ENCODE measurements at regions not wholly inside any gene's neighbourhood (a gene's known extent, or its start where the extent isn't known, plus 50 kb on each side); places are given as distances from the start of the nearest gene placed in this dataset.

DNA sequence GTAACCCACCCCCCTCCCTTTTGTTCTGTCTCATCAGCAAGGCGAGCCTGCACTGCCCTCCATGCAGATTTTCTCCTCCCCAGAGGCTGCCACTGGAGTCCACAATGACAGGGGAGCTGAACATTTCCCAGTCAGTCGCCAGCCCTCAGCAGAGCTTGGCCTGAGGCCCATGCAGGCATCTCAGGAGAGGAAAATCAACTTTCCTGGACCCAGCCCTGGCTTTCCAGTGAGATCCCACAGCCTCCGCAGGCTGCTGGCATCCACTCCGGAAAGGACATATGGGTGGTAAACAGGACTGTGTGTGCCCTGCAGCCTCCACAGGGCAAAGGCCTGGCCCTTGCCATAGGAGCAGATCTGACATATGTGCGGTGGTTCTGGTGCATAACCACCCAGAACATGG, 253.8 kb downstream of the TNS1 start:
- Histone ChIP-seq H3K9me3 (ENCODE audit: control insufficient read depth in 2 of 2, insufficient read depth in 1 of 2, low read depth in 1 of 2, low read length in 1 of 2) (peaks cover 0 to 4% of the 10 kb centered on the region in 2 donors), H3K27ac (ENCODE audit: low read depth in 2 of 2, low read length in 1 of 2) (no peak overlapping the region), H3K27me3 (ENCODE audit: control insufficient read depth in 1 of 2, insufficient read depth in 2 of 2, low read length in 2 of 2) (no peaks in the 10 kb centered on the region), H3K4me3 (ENCODE audit: low read depth in 1 of 2, low read length in 2 of 2) (no peak overlapping the region), H3K36me3 (ENCODE audit: control insufficient read depth in 2 of 2, insufficient read depth in 2 of 2, low read length in 1 of 2) (no peaks in the 10 kb centered on the region), H3K4me1 (ENCODE audit: control insufficient read depth in 2 of 2, insufficient read depth in 2 of 2, low read length in 1 of 2) (no peaks in the 10 kb centered on the region)
- 59 to 69% methylated on average over 5 of the region's 5 CpGs for WGBS, 2 donors

DNA sequence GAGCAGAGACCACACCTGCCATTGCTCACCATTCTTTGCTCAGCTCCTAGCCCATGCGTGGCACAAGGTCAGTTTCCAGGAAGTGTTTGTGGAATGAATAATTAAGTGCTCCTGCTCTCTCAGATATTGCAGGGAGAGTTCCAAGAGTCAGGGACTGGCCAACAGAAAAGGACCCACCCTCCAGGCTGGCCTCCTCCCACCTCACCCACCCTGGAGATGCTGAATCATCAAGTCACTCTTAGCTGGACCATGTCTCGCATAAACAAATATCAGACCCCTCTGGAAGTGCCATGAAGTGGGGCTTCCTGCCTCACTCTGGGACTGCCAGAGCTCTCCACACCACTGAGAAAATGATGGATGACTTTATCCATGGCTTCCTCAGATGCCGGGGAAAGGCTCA, 256.0 kb downstream of the TNS1 start:
- H3K4me1 ChIP-seq (ENCODE audit: control insufficient read depth in 2 of 2, insufficient read depth in 2 of 2, low read length in 1 of 2): no peaks in the 10 kb centered on the region
- 72 to 81% methylated on average over 3 of the region's 3 CpGs for WGBS, 2 donors
- H3K4me3 ChIP-seq (ENCODE audit: low read depth in 1 of 2, low read length in 2 of 2): no peak overlapping the region
- H3K36me3 ChIP-seq (ENCODE audit: control insufficient read depth in 2 of 2, insufficient read depth in 2 of 2, low read length in 1 of 2): no peaks in the 10 kb centered on the region
- H3K27ac ChIP-seq (ENCODE audit: low read depth in 2 of 2, low read length in 1 of 2): no peak overlapping the region
- no peaks in the 10 kb centered on the region for H3K27me3 ChIP-seq (ENCODE audit: control insufficient read depth in 1 of 2, insufficient read depth in 2 of 2, low read length in 2 of 2)
- H3K9me3 ChIP-seq (ENCODE audit: control insufficient read depth in 2 of 2, insufficient read depth in 1 of 2, low read depth in 1 of 2, low read length in 1 of 2): peaks cover 0 to 4% of the 10 kb centered on the region in 2 donors

DNA sequence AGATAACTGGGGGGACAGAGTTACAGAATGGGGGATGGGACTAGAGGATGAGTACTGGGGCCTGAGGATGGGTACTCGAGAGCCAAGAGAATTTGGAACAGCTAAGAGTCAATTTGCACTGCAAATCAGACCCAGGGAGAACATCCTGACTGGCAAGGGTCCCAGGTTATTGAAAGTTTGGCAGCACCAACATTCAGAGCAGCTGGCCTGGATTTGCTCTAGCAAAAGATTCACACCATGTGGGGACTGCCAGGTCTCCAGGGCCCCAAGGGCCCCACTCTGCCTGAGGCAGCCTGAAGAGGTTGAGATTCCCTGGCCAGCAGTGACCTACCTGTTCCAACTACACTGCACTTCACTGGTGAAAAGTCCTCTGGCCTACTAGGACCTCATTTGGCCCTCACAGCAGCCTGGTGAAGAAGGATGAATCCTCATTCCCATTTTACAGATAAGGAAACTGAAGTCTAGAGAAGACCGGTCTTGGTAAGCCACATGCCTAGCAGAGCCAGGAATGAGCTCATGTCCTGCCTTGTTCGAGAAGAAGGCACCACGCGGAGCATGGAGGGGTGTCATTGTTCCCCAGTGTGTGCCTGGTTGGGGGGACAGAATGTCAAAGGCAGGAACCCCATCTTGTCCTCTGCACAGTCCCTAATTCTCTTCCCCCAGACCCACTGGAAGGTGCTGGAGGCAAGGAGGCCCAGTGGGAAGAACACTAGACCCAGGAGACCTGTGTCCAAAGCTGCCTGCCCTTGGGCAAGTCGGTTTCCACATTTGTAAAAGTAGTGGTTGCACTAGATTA, 258.6 kb downstream of the TNS1 start:
- Histone ChIP-seq H3K27me3 (ENCODE audit: control insufficient read depth in 1 of 2, insufficient read depth in 2 of 2, low read length in 2 of 2) (no peaks in the 10 kb centered on the region), H3K4me3 (ENCODE audit: low read depth in 1 of 2, low read length in 2 of 2) (no peak overlapping the region), H3K9me3 (ENCODE audit: control insufficient read depth in 2 of 2, insufficient read depth in 1 of 2, low read depth in 1 of 2, low read length in 1 of 2) (peaks cover 0 to 4% of the 10 kb centered on the region in 2 donors), H3K4me1 (ENCODE audit: control insufficient read depth in 2 of 2, insufficient read depth in 2 of 2, low read length in 1 of 2) (no peaks in the 10 kb centered on the region), H3K36me3 (ENCODE audit: control insufficient read depth in 2 of 2, insufficient read depth in 2 of 2, low read length in 1 of 2) (no peaks in the 10 kb centered on the region), H3K27ac (ENCODE audit: low read depth in 2 of 2, low read length in 1 of 2) (no peak overlapping the region)
- WGBS, 2 donors: 77 to 78% methylated on average over 6 of the region's 6 CpGs

DNA sequence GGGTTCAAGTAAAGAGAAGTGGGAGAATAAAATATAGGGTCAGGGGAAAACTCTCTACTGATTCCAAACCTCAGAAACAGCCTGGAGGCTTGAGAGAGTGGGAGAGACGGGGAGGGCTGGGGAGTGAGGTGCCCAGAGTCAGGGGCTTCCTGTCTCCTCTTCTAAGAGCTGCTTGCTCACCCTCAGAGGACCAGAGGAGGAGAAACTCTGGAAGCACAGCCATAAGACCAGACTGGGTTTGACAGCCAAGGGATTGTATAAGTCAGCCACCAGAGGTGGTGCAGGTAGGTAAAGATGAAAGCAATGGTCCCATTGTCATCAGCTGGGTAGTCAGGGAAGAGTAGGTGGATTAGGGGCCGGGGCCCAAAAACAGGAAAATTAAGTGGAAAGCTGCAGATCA, 259.4 kb downstream of the TNS1 start:
- Histone ChIP-seq H3K9me3 (ENCODE audit: control insufficient read depth in 2 of 2, insufficient read depth in 1 of 2, low read depth in 1 of 2, low read length in 1 of 2) (peaks cover 0 to 4% of the 10 kb centered on the region in 2 donors), H3K4me1 (ENCODE audit: control insufficient read depth in 2 of 2, insufficient read depth in 2 of 2, low read length in 1 of 2) (no peaks in the 10 kb centered on the region), H3K27me3 (ENCODE audit: control insufficient read depth in 1 of 2, insufficient read depth in 2 of 2, low read length in 2 of 2) (no peaks in the 10 kb centered on the region), H3K27ac (ENCODE audit: low read depth in 2 of 2, low read length in 1 of 2) (no peak overlapping the region), H3K36me3 (ENCODE audit: control insufficient read depth in 2 of 2, insufficient read depth in 2 of 2, low read length in 1 of 2) (no peaks in the 10 kb centered on the region), H3K4me3 (ENCODE audit: low read depth in 1 of 2, low read length in 2 of 2) (no peak overlapping the region)
- 91 to 92% methylated on average over 2 of the region's 2 CpGs for WGBS, 2 donors

DNA sequence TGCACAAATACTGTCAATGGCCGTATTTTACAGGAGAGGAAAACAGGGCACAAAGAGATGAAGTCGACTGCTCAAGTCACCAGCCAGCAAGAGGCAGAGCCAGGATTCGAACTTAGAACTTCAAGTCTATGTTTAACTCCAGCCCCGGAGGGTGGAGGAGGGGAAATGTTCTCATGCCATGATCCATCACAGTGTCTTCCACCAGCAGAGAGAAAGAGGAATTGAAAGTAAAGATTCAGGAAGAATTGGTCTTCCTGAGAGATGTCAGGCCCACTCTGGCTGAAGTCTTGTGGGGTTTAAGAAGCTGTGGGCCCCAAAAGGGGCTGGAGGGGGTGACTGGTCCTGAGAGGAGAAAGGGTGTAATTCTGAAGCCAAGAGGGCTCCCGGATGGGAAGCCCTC, 260.0 kb downstream of the TNS1 start:
- H3K4me1 ChIP-seq (ENCODE audit: control insufficient read depth in 2 of 2, insufficient read depth in 2 of 2, low read length in 1 of 2): no peaks in the 10 kb centered on the region
- no peak overlapping the region for H3K4me3 ChIP-seq (ENCODE audit: low read depth in 1 of 2, low read length in 2 of 2)
- H3K36me3 ChIP-seq (ENCODE audit: control insufficient read depth in 2 of 2, insufficient read depth in 2 of 2, low read length in 1 of 2): no peaks in the 10 kb centered on the region
- H3K27me3 ChIP-seq (ENCODE audit: control insufficient read depth in 1 of 2, insufficient read depth in 2 of 2, low read length in 2 of 2): no peaks in the 10 kb centered on the region
- no peak overlapping the region for H3K27ac ChIP-seq (ENCODE audit: low read depth in 2 of 2, low read length in 1 of 2)
- peaks cover 0 to 4% of the 10 kb centered on the region in 2 donors for H3K9me3 ChIP-seq (ENCODE audit: control insufficient read depth in 2 of 2, insufficient read depth in 1 of 2, low read depth in 1 of 2, low read length in 1 of 2)
- WGBS, 2 donors: 89% methylated on average over 5 of the region's 5 CpGs

DNA sequence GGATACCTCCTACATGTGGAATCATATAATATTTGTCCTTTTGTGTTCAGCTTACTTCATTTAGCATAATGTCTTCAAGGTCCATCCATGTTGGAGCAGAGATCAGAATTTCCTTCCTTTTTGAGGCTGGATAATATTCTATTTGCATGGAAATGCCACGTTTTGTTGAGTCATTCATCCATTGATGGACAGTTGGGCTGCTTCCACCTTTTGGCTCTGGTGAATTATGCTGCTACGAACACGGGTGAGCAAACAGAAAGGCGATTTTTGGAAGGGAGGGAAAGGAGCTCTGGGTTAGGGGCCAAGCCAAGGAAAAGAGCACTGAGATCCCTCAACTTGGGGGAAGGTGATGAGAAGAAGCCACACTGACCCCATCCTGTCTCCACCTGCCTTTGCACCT, 260.5 kb downstream of the TNS1 start:
- no peak overlapping the region for H3K4me3 ChIP-seq (ENCODE audit: low read depth in 1 of 2, low read length in 2 of 2)
- no peaks in the 10 kb centered on the region for H3K36me3 ChIP-seq (ENCODE audit: control insufficient read depth in 2 of 2, insufficient read depth in 2 of 2, low read length in 1 of 2)
- no peak overlapping the region for H3K27ac ChIP-seq (ENCODE audit: low read depth in 2 of 2, low read length in 1 of 2)
- peaks cover 0 to 2% of the 10 kb centered on the region in 2 donors for H3K4me1 ChIP-seq (ENCODE audit: control insufficient read depth in 2 of 2, insufficient read depth in 2 of 2, low read length in 1 of 2)
- peaks cover 0 to 4% of the 10 kb centered on the region in 2 donors for H3K9me3 ChIP-seq (ENCODE audit: control insufficient read depth in 2 of 2, insufficient read depth in 1 of 2, low read depth in 1 of 2, low read length in 1 of 2)
- WGBS, 2 donors: 55 to 65% methylated on average over 4 of the region's 4 CpGs
- no peaks in the 10 kb centered on the region for H3K27me3 ChIP-seq (ENCODE audit: control insufficient read depth in 1 of 2, insufficient read depth in 2 of 2, low read length in 2 of 2)

DNA sequence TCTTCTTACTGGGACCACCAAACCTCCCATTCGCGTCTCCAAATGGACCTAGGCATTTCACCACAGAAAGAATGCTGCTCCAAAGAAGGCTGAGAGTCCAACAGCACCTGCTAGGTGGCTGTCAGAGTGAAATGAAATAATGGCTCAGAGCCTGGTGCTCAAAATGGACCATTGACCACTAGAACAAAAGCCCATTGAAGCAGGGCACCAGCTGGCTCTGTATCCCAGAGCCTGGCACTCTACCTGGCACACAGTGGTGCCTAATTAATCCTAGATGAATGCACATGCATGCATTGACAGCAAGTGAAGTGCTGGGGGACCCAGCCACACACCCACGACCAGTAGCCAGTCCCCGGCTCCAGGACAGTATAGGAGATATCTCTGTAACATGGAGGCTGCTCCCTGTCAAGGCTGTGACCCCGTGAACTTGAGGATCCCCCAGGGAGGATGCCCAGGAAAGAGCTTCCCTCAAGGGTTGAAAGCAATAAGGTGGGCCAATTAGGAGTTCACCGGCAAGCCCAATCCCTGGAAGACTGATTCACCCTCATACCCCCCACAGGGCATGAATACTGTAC, 261.3 kb downstream of the TNS1 start:
- H3K27me3 ChIP-seq (ENCODE audit: control insufficient read depth in 1 of 2, insufficient read depth in 2 of 2, low read length in 2 of 2): no peaks in the 10 kb centered on the region
- 94 to 95% methylated on average over 6 of the region's 6 CpGs for WGBS, 2 donors
- no peak overlapping the region for H3K4me3 ChIP-seq (ENCODE audit: low read depth in 1 of 2, low read length in 2 of 2)
- H3K27ac ChIP-seq (ENCODE audit: low read depth in 2 of 2, low read length in 1 of 2): peak overlapping the region in 1 of 2 donors; percentile 7
- H3K36me3 ChIP-seq (ENCODE audit: control insufficient read depth in 2 of 2, insufficient read depth in 2 of 2, low read length in 1 of 2): no peaks in the 10 kb centered on the region
- peaks cover 0 to 4% of the 10 kb centered on the region in 2 donors for H3K9me3 ChIP-seq (ENCODE audit: control insufficient read depth in 2 of 2, insufficient read depth in 1 of 2, low read depth in 1 of 2, low read length in 1 of 2)
- peaks cover 0 to 4% of the 10 kb centered on the region in 2 donors for H3K4me1 ChIP-seq (ENCODE audit: control insufficient read depth in 2 of 2, insufficient read depth in 2 of 2, low read length in 1 of 2)

DNA sequence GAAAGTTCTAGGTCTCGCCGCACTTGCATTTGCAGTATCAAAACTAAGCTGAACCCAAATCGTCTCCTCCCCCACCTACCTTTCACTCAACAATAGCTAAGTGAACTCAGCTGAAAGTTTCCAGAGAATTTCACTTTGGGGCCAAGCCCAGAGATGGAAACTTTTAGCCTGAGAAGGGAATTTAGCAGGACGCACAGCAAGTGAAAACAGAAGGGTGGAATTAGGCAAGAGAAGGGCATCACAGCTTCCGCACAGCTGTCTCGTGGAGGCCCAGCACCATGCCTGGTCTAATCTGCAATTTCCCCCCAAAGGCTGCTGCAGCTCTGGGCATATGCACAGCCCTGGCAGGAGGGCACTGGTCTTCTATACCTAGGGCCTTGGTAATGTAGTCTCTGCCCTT, 262.0 kb downstream of the TNS1 start:
- Histone ChIP-seq H3K36me3 (ENCODE audit: control insufficient read depth in 2 of 2, insufficient read depth in 2 of 2, low read length in 1 of 2) (no peaks in the 10 kb centered on the region), H3K27ac (ENCODE audit: low read depth in 2 of 2, low read length in 1 of 2) (peak overlapping the region; percentile 15 to 36), H3K4me1 (ENCODE audit: control insufficient read depth in 2 of 2, insufficient read depth in 2 of 2, low read length in 1 of 2) (peaks cover 0 to 4% of the 10 kb centered on the region in 2 donors), H3K4me3 (ENCODE audit: low read depth in 1 of 2, low read length in 2 of 2) (no peak overlapping the region), H3K9me3 (ENCODE audit: control insufficient read depth in 2 of 2, insufficient read depth in 1 of 2, low read depth in 1 of 2, low read length in 1 of 2) (peaks cover 0 to 4% of the 10 kb centered on the region in 2 donors), H3K27me3 (ENCODE audit: control insufficient read depth in 1 of 2, insufficient read depth in 2 of 2, low read length in 2 of 2) (no peaks in the 10 kb centered on the region)
- WGBS, 2 donors: 79 to 83% methylated on average over 6 of the region's 6 CpGs

DNA sequence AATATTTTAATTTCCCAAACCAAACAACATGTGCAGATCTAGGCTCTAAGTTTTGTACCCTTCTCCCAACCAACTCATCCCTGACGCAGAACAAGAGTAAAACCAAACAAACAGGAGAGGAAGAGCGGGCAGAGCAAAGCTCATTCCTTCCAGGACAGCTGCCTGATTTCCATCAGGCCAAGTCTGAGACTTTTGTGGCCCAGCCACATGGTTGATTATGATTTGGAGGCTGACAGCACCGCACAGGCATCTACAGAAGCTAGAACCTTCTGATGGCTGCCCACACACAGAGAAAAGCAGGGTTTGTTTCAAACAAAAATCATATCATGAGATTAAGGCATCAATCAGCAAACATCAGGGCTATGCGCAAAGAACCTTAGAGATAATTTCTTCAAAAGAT, 262.6 kb downstream of the TNS1 start:
- peaks cover 0 to 4% of the 10 kb centered on the region in 2 donors for H3K4me1 ChIP-seq (ENCODE audit: control insufficient read depth in 2 of 2, insufficient read depth in 2 of 2, low read length in 1 of 2)
- H3K36me3 ChIP-seq (ENCODE audit: control insufficient read depth in 2 of 2, insufficient read depth in 2 of 2, low read length in 1 of 2): no peaks in the 10 kb centered on the region
- H3K4me3 ChIP-seq (ENCODE audit: low read depth in 1 of 2, low read length in 2 of 2): no peak overlapping the region
- no peaks in the 10 kb centered on the region for H3K27me3 ChIP-seq (ENCODE audit: control insufficient read depth in 1 of 2, insufficient read depth in 2 of 2, low read length in 2 of 2)
- peak overlapping the region in 1 of 2 donors; percentile 36 for H3K27ac ChIP-seq (ENCODE audit: low read depth in 2 of 2, low read length in 1 of 2)
- peaks cover 0 to 4% of the 10 kb centered on the region in 2 donors for H3K9me3 ChIP-seq (ENCODE audit: control insufficient read depth in 2 of 2, insufficient read depth in 1 of 2, low read depth in 1 of 2, low read length in 1 of 2)
- 78 to 79% methylated on average over 4 of the region's 4 CpGs for WGBS, 2 donors

DNA sequence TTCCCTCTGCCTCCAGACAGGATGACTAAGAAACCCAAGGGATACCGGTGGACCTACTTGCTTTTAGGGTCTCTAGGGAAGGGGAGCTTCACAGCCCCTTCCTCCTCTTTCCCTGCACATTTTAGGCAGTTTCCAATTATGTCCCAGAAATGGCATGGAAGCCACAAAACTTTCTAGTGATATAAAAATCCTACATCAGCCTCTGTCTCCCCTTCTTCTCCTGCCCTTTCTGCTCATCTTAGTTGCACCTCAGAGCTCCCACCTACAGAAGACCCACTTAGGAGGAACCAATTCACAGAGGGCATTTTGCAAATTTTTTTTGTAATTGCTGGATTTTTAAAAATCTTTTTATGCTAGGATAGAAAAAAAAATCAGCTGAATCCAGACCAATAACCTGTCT, 263.1 kb downstream of the TNS1 start:
- peaks cover 0 to 4% of the 10 kb centered on the region in 2 donors for H3K4me1 ChIP-seq (ENCODE audit: control insufficient read depth in 2 of 2, insufficient read depth in 2 of 2, low read length in 1 of 2)
- H3K4me3 ChIP-seq (ENCODE audit: low read depth in 1 of 2, low read length in 2 of 2): no peak overlapping the region
- no peaks in the 10 kb centered on the region for H3K36me3 ChIP-seq (ENCODE audit: control insufficient read depth in 2 of 2, insufficient read depth in 2 of 2, low read length in 1 of 2)
- peaks cover 0 to under 1% of the 10 kb centered on the region in 2 donors for H3K9me3 ChIP-seq (ENCODE audit: control insufficient read depth in 2 of 2, insufficient read depth in 1 of 2, low read depth in 1 of 2, low read length in 1 of 2)
- no peaks in the 10 kb centered on the region for H3K27me3 ChIP-seq (ENCODE audit: control insufficient read depth in 1 of 2, insufficient read depth in 2 of 2, low read length in 2 of 2)
- H3K27ac ChIP-seq (ENCODE audit: low read depth in 2 of 2, low read length in 1 of 2): peak overlapping the region in 1 of 2 donors; percentile 8
- WGBS, 2 donors: 85 to 91% methylated on average over 1 of the region's 1 CpG
